ENCODE measurements at regions not wholly inside any gene's neighbourhood (a gene's known extent, or its start where the extent isn't known, plus 50 kb on each side); places are given as distances from the start of the nearest gene placed in this dataset.
"Not testable (repeated sequence)": the region's sequence is repeated elsewhere in the genome, so short reads cannot be mapped to it uniquely, and the experiment has no call there.

DNA sequence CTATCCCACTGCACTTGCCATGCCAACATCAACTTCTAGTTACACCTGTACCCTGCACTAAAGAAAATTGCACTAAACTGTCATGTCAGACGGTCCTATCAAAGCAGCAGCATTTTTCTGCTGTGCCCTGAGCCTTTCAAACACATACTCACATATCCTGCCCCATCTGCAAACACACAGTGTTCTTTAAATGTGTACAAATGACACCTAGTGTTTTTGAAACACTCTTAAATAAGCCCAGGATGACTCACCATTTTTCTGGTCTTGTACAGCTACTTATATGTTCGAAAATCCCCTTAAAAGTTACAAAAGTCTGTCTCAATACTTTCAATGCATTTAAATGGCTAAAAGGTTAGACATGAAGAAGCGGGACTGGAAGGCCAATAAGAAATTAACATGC is 346.7 kb upstream of the PPARGC1A start:
- no peak for DNase-seq

DNA sequence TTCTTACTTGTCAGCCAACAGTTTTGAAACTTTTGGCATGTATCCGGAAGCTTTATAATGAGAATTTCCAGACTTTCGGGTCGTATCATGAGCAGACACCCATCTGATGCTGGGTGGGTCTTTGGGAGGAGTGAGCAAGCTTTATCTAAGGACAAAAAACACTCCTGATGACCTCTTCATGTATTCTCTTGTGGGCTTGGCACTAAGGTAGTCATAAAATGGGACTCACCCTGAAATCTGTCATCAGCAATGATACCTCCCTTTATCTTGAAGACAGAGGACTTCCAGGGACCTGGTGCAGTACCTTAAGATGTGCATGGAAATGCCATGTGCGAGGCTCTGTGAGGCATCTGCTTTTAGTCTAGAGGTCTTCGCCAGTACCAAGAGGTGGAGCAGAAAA is 346.3 kb upstream of the PPARGC1A start:
- DNase-seq: no peak

DNA sequence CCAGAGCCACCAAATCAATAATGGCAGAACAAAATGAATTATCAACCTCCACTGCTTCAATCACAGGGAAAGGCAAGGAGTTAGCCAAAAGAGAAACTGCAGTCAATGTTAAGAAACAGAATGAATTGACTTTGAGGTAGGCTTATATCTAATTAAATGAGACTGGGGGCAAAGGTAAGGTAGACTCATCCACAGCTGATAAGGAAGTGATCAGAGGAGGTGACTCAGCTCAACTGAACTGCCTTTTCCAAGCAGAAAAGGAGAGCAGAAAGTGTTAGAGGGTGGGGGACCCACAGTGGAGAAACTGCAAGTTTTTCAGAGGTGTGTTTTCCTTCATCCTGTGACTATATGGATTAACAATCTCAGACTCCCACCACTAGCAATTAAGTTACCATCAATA is 345.8 kb upstream of the PPARGC1A start:
- DNase-seq: no peak

DNA sequence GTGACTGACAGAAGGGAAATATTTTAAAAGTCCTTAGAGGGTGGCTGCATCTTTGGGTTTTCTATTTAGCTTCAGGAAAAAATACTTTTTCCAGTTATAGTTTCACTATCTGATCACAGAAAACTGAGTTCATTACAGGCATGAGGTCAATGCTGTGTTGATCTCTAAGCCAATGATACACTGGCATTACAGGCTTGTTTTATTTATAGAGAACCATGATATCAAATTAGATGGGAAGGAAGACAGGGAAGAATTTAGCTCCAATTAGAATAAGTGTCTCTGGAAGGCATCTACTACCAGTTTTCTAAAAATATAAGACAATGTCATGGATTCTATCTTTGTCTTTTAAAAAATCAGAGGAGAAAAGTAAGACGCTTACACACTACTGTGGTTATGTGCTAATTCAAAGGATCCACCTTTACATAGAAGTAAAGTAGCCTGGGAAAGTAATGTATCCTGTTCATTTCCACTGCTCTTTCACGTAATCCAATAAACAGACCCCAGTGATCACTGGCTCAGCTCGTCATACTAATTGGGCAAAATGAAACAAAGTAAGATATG is 344.5 kb upstream of the PPARGC1A start:
- DNase-seq: no peak

- DNase-seq: no peak
Observed at GRCh38 chr4:24230955-24231354, 341.1 kb upstream of the PPARGC1A start.

GRCh38 chr4:24229978-24230377 is 340.1 kb upstream of the PPARGC1A start:
- DNase-seq: no peak

DNA sequence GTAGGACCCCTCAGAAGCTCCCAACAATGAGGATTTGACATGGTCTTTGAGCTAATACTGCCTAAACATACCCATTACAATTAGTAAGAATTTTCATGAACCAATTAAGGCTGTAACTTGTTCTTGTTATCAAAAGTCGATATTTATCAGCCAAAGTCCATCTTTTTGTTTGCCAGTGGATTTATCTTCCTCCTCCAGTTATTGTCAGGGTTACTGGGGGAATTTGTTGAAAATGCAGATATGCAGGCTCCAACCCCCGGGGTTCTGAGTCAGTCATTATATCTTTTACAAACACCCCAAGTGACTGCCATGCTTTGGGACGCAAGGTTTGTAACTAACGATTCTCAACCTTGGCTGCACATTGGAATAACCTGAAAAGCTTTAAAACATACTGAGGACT is 338.8 kb upstream of the PPARGC1A start:
- no peak for DNase-seq

DNA sequence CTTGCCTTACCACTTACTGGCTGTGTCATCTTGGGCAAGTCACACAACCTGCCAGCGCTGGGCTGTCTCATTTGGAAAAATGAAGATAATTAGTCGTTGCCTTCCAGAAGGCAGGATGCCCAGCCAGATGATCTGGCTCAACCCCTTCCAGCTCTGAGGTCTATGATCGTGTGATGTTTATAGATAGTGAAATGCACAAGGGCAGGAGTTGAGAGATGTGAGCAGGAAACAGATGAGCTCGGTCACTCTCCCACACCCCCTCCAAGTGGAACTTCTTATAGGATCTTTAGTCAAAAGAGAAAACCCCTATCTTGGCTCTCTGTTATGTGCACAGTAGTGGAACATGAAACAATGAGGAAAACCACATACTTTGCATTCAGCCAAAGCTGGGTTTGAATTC is 336.8 kb upstream of the PPARGC1A start:
- no peak for DNase-seq

- no peak for DNase-seq
Observed at GRCh38 chr4:24226023-24226422, 336.2 kb upstream of the PPARGC1A start.

- no peak for DNase-seq
Observed at GRCh38 chr4:24224446-24224845, 334.6 kb upstream of the PPARGC1A start.

DNA sequence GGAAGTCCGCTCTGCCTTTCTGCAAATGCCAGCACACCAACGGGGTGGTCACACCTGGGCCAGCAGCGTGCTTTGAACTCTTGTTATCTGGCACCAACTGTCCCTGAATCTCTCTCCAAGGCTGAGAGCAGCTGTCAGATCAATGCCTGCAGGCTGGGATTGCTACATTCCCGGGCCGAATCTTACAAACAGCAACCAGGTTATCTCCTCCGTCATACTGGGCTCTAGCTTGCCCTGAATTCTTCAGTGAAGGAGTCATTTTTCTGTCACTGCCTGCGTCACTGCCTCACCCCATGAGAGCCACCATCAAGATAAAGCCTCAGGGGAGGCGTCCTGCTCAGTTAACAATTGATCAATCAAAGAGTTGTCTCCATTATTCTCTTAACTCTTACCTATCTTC is 329.4 kb upstream of the PPARGC1A start:
- no peak for DNase-seq

DNA sequence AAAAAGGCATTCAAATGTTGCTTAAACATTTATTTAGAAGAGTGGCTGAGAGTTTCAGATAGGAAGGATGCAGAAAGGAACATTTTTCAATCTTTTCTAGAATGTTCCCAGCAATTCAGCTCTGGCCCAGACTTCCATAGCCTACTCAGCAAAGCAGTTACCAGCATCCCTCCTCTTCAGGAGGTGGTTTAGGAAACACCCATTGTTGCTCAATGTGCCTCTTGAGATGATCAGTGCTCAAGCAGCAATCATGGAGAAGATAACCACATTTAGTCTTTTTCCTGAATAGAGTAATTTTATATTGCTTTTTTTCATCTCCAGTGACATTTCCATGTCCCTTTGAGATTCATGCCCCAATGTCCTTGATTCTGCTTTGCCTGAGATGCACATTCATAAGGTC is 328.7 kb upstream of the PPARGC1A start:
- DNase-seq: no peak

- DNase-seq: no peak
Observed at GRCh38 chr4:24214796-24215195, 324.9 kb upstream of the PPARGC1A start.

GRCh38 chr4:24213961-24214360 is 324.1 kb upstream of the PPARGC1A start:
- DNase-seq: no peak

GRCh38 chr4:24212642-24213041 is 322.8 kb upstream of the PPARGC1A start:
- no peak for DNase-seq

GRCh38 chr4:24211856-24212255 is 322.0 kb upstream of the PPARGC1A start:
- no peak for DNase-seq

DNA sequence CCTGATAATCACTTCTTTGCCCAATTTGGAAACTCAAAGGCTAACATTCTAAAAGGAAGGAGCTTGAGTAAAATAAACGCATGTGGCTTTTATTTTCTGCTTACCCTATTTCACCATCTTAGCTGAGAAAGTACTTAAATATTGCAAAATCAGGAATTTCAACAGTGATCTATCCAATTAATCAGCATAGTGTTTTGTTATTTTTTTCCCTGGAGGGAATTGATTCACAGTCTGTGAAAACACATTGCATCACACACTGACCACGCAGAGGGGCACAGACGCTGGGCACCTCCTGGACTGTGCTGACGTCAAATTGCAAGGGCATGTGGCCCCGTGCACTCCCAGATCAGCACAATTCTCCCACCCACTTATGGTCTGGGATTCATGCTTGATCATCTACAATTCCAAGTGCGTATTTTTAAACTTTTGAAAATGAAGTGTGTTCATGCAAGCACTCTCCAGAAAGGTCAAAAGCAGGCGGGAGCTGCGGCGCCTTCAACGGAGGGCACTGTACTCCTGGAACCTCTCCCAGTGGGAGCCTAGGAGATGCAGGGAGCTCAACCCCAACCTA is 320.6 kb upstream of the PPARGC1A start:
- no peak for DNase-seq

DNA sequence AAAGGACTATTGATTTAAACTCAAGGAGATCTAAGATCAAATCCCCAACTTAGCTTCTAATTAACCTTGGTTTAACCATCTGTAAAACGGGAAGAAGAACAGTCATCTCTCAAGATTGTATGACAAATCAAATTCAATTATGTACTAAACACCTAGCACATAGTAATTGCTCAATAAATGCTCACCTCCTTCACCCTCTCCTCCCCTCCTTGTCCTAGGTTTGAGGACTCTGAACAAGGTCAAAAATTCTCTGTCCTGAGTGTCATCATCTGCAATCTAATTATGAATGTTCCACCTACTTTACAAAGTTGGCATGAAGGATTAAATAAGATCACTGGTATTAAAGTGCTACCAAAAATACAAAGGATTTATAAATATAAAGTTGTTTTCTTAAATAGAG is 320.1 kb upstream of the PPARGC1A start:
- no peak for DNase-seq

GRCh38 chr4:24209131-24209530 is 319.3 kb upstream of the PPARGC1A start:
- no peak for DNase-seq

DNA sequence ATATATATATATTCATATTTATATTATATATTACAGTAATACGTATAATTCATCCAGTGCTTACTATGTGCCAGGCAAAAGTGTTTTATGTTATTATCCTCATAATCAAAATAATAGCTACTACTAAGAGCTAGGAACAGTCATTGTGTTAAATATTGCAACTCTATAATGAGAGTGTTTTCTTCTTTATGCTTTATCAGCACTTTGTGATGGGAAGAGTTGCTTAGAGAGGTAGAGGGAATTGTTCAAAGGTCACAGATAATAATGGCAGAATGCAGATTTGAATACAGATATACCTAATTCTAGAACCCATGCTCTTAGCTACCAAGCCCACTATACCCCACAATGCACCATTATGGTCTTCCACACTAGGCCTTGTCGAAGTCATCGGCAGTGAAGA is 318.8 kb upstream of the PPARGC1A start:
- no peak for DNase-seq

GRCh38 chr4:24204708-24205107 is 314.9 kb upstream of the PPARGC1A start:
- not testable (repeated sequence) for DNase-seq

DNA sequence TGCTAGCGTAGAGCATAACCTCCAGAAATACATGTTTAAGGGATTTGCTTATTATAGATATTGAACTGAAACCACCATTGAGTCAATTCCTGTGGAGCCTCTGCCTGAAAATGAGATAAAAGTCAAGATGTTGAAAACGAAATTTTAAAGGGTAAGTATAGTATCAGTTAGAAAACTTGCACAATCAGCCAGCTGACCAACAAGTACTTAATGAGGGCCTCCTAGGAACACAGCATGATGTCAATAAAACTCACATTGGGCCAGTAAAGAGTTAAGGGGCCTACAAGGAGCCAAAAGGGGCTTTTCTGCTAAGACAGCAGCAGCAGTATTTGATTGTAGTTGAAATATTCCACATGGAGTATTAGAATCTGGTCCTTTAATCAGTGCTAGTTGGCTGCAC is 314.1 kb upstream of the PPARGC1A start:
- no peak for DNase-seq

DNA sequence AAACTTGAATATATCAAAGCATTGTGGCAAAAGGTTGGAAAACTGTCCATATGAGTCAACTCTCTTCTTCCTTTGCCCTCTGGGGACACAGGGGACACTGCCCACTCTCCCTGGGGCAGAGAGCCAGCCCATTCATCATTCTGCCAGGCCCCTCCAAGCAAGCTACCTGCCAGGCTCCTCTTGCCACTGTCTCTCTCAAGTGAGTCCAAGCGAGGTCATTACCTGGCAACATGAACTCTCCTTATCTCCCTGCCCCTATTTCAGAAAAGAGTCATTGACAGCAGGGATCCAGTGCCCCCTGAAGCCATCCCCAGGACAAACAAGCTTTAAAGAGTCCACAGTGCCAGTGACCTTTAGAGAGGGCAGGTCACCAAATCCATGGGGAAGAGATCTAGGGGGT is 312.7 kb upstream of the PPARGC1A start:
- DNase-seq: no peak

GRCh38 chr4:24197955-24198354 is 308.1 kb upstream of the PPARGC1A start:
- no peak for DNase-seq

DNA sequence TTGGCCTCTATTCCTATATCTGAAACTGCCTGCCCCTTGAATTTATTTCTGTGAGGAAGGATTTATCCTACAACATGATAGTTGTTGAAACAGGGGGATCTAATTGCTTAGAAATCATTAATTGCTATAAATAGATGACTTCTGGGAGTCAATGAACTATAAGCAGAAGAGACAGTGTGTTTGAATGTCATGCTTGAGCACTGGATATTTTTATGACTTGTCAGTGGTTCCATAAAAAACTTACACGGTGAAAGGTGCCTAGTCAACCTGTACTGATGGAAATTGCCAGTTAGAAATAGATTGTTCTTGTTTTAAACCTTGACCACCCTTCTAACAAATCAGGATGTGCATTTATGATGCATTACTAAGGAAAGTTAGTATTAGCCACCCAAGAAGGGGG is 306.9 kb upstream of the PPARGC1A start:
- no peak for DNase-seq

Measured in activated CD4-positive, alpha-beta T cell treated with anti-CD3 and anti-CD28 coated beads, Interleukin-2, amount 50 U/mL, for 16 hours (primary cell).